Mammary epithelial cell (primary cell): ENCODE measurements at regions not wholly inside any gene's neighbourhood (a gene's known extent, or its start where the extent isn't known, plus 50 kb on each side); places are given as distances from the start of the nearest gene placed in this dataset.

Source experiments
- EZH2 ChIP-seq: IDR thresholded peaks from 2 replicates; pipeline ENCODE4 v1.6.1; 2012; ENCODE audit warnings: low read length, inconsistent platforms, borderline replicate concordance
- TF ChIP-seq, protein P1 (sequence below), 2 donors: IDR thresholded peaks in 1 of 2; conservative IDR thresholded peaks in 1 of 2; 2 replicates each; pipeline ENCODE4 v1.5.1; 2011 to 2012; ENCODE audit warnings: inconsistent platforms in 2 of 2, low read length in 2 of 2, mild to moderate bottlenecking in 2 of 2, control low read depth in 1 of 2, low read depth in 1 of 2; ENCODE audit not compliant: insufficient read depth in 1 of 2; ENCODE audit errors: extremely low read depth in 1 of 2

DNA sequence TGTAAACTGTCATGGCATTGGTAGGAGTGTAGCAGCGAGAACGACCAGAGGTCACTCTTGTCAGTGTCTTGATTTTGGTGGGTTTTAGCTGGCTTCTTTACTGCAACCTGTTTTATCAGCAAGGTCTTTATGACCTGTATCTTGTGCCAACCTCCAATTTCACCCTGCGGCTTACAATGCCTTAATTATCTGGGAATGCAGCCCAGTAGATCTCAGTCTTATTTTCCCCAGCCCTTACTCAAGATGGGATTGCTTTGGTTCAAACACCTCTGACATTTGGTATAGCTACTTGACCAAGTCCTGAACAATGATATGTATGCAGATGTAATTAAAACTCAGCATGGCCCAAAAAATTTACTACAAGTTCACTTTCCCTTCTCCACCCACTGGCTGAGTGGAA, 388.4 kb downstream of the RSL24D1 start:
- TF ChIP-seq, protein P1, sequence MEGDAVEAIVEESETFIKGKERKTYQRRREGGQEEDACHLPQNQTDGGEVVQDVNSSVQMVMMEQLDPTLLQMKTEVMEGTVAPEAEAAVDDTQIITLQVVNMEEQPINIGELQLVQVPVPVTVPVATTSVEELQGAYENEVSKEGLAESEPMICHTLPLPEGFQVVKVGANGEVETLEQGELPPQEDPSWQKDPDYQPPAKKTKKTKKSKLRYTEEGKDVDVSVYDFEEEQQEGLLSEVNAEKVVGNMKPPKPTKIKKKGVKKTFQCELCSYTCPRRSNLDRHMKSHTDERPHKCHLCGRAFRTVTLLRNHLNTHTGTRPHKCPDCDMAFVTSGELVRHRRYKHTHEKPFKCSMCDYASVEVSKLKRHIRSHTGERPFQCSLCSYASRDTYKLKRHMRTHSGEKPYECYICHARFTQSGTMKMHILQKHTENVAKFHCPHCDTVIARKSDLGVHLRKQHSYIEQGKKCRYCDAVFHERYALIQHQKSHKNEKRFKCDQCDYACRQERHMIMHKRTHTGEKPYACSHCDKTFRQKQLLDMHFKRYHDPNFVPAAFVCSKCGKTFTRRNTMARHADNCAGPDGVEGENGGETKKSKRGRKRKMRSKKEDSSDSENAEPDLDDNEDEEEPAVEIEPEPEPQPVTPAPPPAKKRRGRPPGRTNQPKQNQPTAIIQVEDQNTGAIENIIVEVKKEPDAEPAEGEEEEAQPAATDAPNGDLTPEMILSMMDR (conservative IDR thresholded peaks at IDR 0.05 in 1 of 2, IDR thresholded peaks at IDR 0.05 in 1 of 2; ENCODE audit: extremely low read depth in 1 of 2, insufficient read depth in 1 of 2, low read depth in 1 of 2, low read length in 2 of 2) = no peak
- no peak for TF ChIP-seq EZH2
